ENCODE measurements at regions not wholly inside any gene's neighbourhood (a gene's known extent, or its start where the extent isn't known, plus 50 kb on each side); places are given as distances from the start of the nearest gene placed in this dataset.

- no peaks in the 10 kb centered on the region for H3K36me3 ChIP-seq (ENCODE audit: control insufficient read depth, insufficient read depth, low read length)
- dilution Hi-C loops (cut with HindIII; ENCODE audit: low sequenced_read_pairs, unreplicated experiment) = no loop called here
Observed at GRCh38 chr5:114056185-114056538, 305.7 kb upstream of the KCNN2 start.

More at GRCh38 chr5:114056185-114056538, 305.7 kb upstream of the KCNN2 start:
- no peak overlapping the region for H3K9ac ChIP-seq (ENCODE audit: low read depth, low read length)
- H3K9me1 ChIP-seq (ENCODE audit: insufficient read depth, low read length) = no peaks in the 10 kb centered on the region
- no peak overlapping the region for H2BK5ac ChIP-seq (ENCODE audit: low read depth, low read length, poor library complexity, severe bottlenecking)
- in situ Hi-C loops (cut with MboI; ENCODE audit: low sequenced_read_pairs) (no loop called here), intact Hi-C loops (cut with micrococcal nuclease) (no loop called here)
- peaks cover 54% of the 10 kb centered on the region for H3K27me3 ChIP-seq (ENCODE audit: control insufficient read depth, insufficient read depth, low read length)
- ATAC-seq (ENCODE audit: low read depth) (peak; percentile 28), DNase-seq (no peak)
- no peak overlapping the region; the same call in 1 of the 2 replicates for H3K4me2 ChIP-seq (ENCODE audit: low read depth, low read length)
- TF ChIP-seq CEBPB (IDR thresholded peaks at IDR 0.05; ENCODE audit: low read depth, low read length) (no peak), USF2 (IDR thresholded peaks at IDR 0.05; ENCODE audit: low read depth, low read length) (no peak), MXI1 (IDR thresholded peaks at IDR 0.05; ENCODE audit: borderline replicate concordance, low read depth, low read length) (no peak), SMC3 (IDR thresholded peaks at IDR 0.05; ENCODE audit: low read depth, low read length) (no peak), MAFK (IDR thresholded peaks at IDR 0.05; ENCODE audit: low read depth, low read length) (no peak), FOS (IDR thresholded peaks at IDR 0.05; ENCODE audit: low read depth, low read length) (no peak), RFX5 (IDR thresholded peaks at IDR 0.05; ENCODE audit: low read depth, low read length) (no peak), NFE2L2 (IDR thresholded peaks at IDR 0.05; ENCODE audit: low read depth, low read length) (no peak), BHLHE40 (IDR thresholded peaks at IDR 0.05; ENCODE audit: low read depth, low read length) (no peak)
- H3K79me1 ChIP-seq (ENCODE audit: low read depth in 1 of 2, low read length in 2 of 2) = no peaks in the 10 kb centered on the region
- H2BK15ac ChIP-seq (ENCODE audit: low read depth, low read length) = no peak overlapping the region
- POLR2A ChIA-PET (ENCODE audit: unreplicated experiment) = no interaction called here
- no peak overlapping the region for H3K56ac ChIP-seq (ENCODE audit: extremely low read depth, insufficient read depth, low read length)
- H3K4me1 ChIP-seq (ENCODE audit: control insufficient read depth, insufficient read depth, low read length) = no peaks in the 10 kb centered on the region
- no peak overlapping the region for H2AK9ac ChIP-seq (replicated peaks; ENCODE audit: low read depth, low read length, poor library complexity)
- no TSS peak for BruUV-seq (replicated peaks)
- no peak overlapping the region for H4K91ac ChIP-seq (ENCODE audit: insufficient read depth, low read depth, low read length)
- no peak overlapping the region for H3K4ac ChIP-seq (ENCODE audit: low read depth, low read length)
- no peak overlapping the region for H2AK5ac ChIP-seq (ENCODE audit: low read depth, low read length)
- H3K23ac ChIP-seq (ENCODE audit: low read depth, low read length) = no peak overlapping the region
- peak overlapping the region; percentile 81 for H2AFZ ChIP-seq (replicated peaks; ENCODE audit: low read length, poor library complexity)
- H3K27ac ChIP-seq (ENCODE audit: insufficient read depth, low read length) = no peak overlapping the region
- H3K4me3 ChIP-seq (ENCODE audit: insufficient read depth, low read depth, low read length) = peak overlapping the region; percentile 47
- no peak overlapping the region for H3K14ac ChIP-seq (replicated peaks; ENCODE audit: low read depth, low read length)
- CTCF ChIA-PET = interaction anchor here (0.7 to 0.8 kb wide), 2 partner anchors 31 to 391 kb away, joined by 3 to 4 read pairs; no protein-coding TSS in a partner anchor
- H4K5ac ChIP-seq (ENCODE audit: low read depth, low read length) = no peak overlapping the region
- H4K8ac ChIP-seq (ENCODE audit: low read depth in 2 of 2, low read length in 2 of 2) = no peak overlapping the region
- no peak overlapping the region for H2BK20ac ChIP-seq (ENCODE audit: low read depth, low read length)
- WGBS, 2 experiments (ENCODE audit: extremely low coverage in 2 of 2, insufficient read length in 1 of 2) = 7% methylated on average over 13 of the region's 26 CpGs; no CpG with 5 or more reads in 1 of the 2 experiments
- no peaks in the 10 kb centered on the region for H3K9me3 ChIP-seq (ENCODE audit: control insufficient read depth, insufficient read depth, low read length)
- no peaks in the 10 kb centered on the region for H4K20me1 ChIP-seq (ENCODE audit: insufficient read depth, low read length)
- no peak overlapping the region for H2BK120ac ChIP-seq (ENCODE audit: low read depth, low read length)
- H3K18ac ChIP-seq (ENCODE audit: low read depth, low read length) = no peak overlapping the region
